CD14-positive monocyte (primary cell): ENCODE measurements at regions not wholly inside any gene's neighbourhood (a gene's known extent, or its start where the extent isn't known, plus 50 kb on each side); places are given as distances from the start of the nearest gene placed in this dataset.
A peak's percentile ranks its signal among the peaks of the same experiment; 100 is the strongest.

ENCODE experiments used
- DNase-seq, 3 donors: peaks; one replicate each; pipeline ENCODE4 v3.0.0-alpha.2; 2011 to 2022
- H2AFZ ChIP-seq: 2 replicates; pipeline ENCODE4 v1.6.0; 2012; ENCODE audit warnings: mild to moderate bottlenecking, low read depth, low read length, inconsistent platforms; ENCODE audit not compliant: insufficient read depth, poor library complexity, severe bottlenecking
- H3K27ac ChIP-seq, 2 donors: 1 replicate in 1 of 2; 2 replicates in 1 of 2; pipeline ENCODE4 v1.5.1; 2012 to 2013; ENCODE audit warnings: low read length in 2 of 2, control low read depth in 1 of 2, inconsistent platforms in 1 of 2, low read depth in 1 of 2, mild to moderate bottlenecking in 1 of 2
- H3K27me3 ChIP-seq, 2 donors: one replicate each; pipeline versions ENCODE4 v1.6.0 to v1.6.1; 2011 to 2013; ENCODE audit warnings: low read length in 2 of 2; ENCODE audit not compliant: control insufficient read depth in 2 of 2, insufficient read depth in 2 of 2
- H3K36me3 ChIP-seq, 2 donors: replicated peaks in 1 of 2; 1 replicate in 1 of 2; 2 replicates in 1 of 2; pipeline versions ENCODE4 v1.5.1 to v1.6.1; 2012 to 2013; ENCODE audit warnings: low read length in 2 of 2, control low read depth in 1 of 2, inconsistent platforms in 1 of 2, mild to moderate bottlenecking in 1 of 2; ENCODE audit not compliant: insufficient read depth in 2 of 2, control insufficient read depth in 1 of 2
- H3K4me1 ChIP-seq, 2 donors: 1 replicate in 1 of 2; 2 replicates in 1 of 2; pipeline versions ENCODE4 v1.5.1 to v1.6.1; 2012 to 2013; ENCODE audit warnings: low read length in 2 of 2, control low read depth in 1 of 2, inconsistent platforms in 1 of 2, mild to moderate bottlenecking in 1 of 2, moderate library complexity in 1 of 2; ENCODE audit not compliant: insufficient read depth in 2 of 2, control insufficient read depth in 1 of 2
- H3K4me2 ChIP-seq: replicated peaks from 2 replicates; pipeline ENCODE3; 2012; ENCODE audit warnings: low read length, moderate library complexity, mild to moderate bottlenecking; ENCODE audit not compliant: poor library complexity, severe bottlenecking; ENCODE audit errors: extremely low read depth
- H3K4me3 ChIP-seq, 3 experiments: fragments of 200-600 bp in 1 of 3; sonication (generic) in 1 of 3; replicated peaks in 1 of 3; 1 replicate in 2 of 3; 2 replicates in 1 of 3; pipeline ENCODE4 v1.5.1; 2011 to 2013; ENCODE audit warnings: low read length in 3 of 3, mild to moderate bottlenecking in 3 of 3, control low read depth in 2 of 3, low read depth in 2 of 3, inconsistent platforms in 1 of 3, moderate library complexity in 1 of 3
- H3K79me2 ChIP-seq: 2 replicates; pipeline ENCODE4 v1.6.0; 2012; ENCODE audit warnings: mild to moderate bottlenecking, control low read depth, inconsistent platforms, low read length, moderate library complexity; ENCODE audit not compliant: insufficient read depth
- H3K9ac ChIP-seq: 2 replicates; pipeline ENCODE4 v1.6.0; 2017; ENCODE audit warnings: low read length, mild to moderate bottlenecking; ENCODE audit not compliant: insufficient read depth, poor library complexity, severe bottlenecking
- H3K9me3 ChIP-seq, 2 donors: replicated peaks in 1 of 2; 1 replicate in 1 of 2; 2 replicates in 1 of 2; pipeline versions ENCODE4 v1.5.1 to v1.6.1; 2012 to 2013; ENCODE audit warnings: low read length in 2 of 2, control low read depth in 1 of 2; ENCODE audit not compliant: control insufficient read depth in 1 of 2, insufficient read depth in 1 of 2
- H4K20me1 ChIP-seq: 2 replicates; pipeline ENCODE4 v1.6.0; 2012; ENCODE audit warnings: mild to moderate bottlenecking, low read length, control low read depth, moderate library complexity; ENCODE audit not compliant: insufficient read depth
- H3K27ac Mint-ChIP-seq, 7 donors: one replicate each; pipeline ENCODE4 v1.8.0; 2020; ENCODE audit warnings: mild to moderate bottlenecking in 7 of 7, mixed read lengths in 7 of 7, moderate library complexity in 6 of 7, inconsistent platforms in 2 of 7
- H3K27me3 Mint-ChIP-seq, 3 donors: one replicate each; pipeline ENCODE4 v1.8.0; 2021 to 2022; ENCODE audit warnings: low read depth in 3 of 3, mild to moderate bottlenecking in 3 of 3, mixed read lengths in 3 of 3, moderate library complexity in 3 of 3, inconsistent platforms in 1 of 3
- H3K36me3 Mint-ChIP-seq, 2 donors: one replicate each; pipeline ENCODE4 v1.8.0; 2020; ENCODE audit warnings: mixed read lengths in 2 of 2, inconsistent platforms in 1 of 2, mild to moderate bottlenecking in 1 of 2
- H3K4me1 Mint-ChIP-seq: one replicate; pipeline ENCODE4 v1.8.0; 2020; ENCODE audit warnings: mild to moderate bottlenecking, mixed read lengths
- H3K4me3 Mint-ChIP-seq, 2 donors: one replicate each; pipeline ENCODE4 v1.8.0; 2020; ENCODE audit warnings: mild to moderate bottlenecking in 2 of 2, mixed read lengths in 2 of 2, moderate library complexity in 1 of 2
- H3K9me3 Mint-ChIP-seq, 7 donors: one replicate each; pipeline ENCODE4 v1.8.0; 2020 to 2022; ENCODE audit warnings: mixed read lengths in 7 of 7, mild to moderate bottlenecking in 6 of 7, moderate library complexity in 6 of 7, inconsistent platforms in 2 of 7
- WGBS: methylation state at CpG from one replicate; pipeline ENCODE4 v1.1.5; 2013; ENCODE audit warnings: missing lambda C conversion rate; ENCODE audit not compliant: insufficient coverage; 5-methylcytosine and 5-hydroxymethylcytosine counted together
- intact Hi-C, 2 donors: fragments of 100-400 bp; cut with micrococcal nuclease; formaldehyde crosslinking; loops; one replicate each; pipeline versions ENCODE4 v1.15.0 to v1.15.1; 2023
- TF ChIP-seq, protein P1 (sequence below): fragments of 200-600 bp; IDR thresholded peaks from one replicate; pipeline ENCODE4 v1.8.0; 2022; ENCODE audit warnings: antibody characterized with exemption, mild to moderate bottlenecking

DNA sequence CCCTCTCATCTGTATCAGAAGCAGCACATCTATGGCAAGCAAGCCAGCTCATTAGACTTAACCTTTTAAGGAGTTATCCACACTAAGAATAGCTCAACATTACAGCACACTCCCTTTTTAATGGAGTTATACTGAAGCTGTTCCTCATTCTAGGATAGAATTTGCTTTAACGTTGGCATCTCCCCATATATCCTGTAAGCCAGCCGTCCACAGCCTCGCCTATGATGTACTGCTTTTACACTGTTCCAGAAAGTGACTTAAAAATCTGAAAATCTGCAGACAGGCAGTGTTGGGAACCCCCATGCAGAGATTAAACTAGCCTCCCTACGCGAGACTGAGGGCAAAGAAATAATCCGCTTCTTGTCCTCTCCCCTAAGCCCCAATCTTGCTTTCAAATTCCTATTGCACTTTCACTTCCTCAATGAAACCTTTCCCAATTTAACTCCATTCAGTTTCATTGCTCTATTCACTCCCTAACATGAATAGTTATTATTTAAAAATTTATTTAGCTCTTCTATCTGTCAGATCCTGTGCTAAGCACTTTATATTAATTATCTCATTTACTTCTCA is 225.0 kb downstream of the BLID start:
- peaks cover 0 to 2% of the 10 kb centered on the region in 2 donors for H3K36me3 Mint-ChIP-seq
- Histone ChIP-seq H3K27ac (peak overlapping the region in 1 of 2 donors; percentile 77), H3K27me3 (no peaks in the 10 kb centered on the region), H3K4me1 (peaks cover 69 to 74% of the 10 kb centered on the region in 2 donors), H2AFZ (peak overlapping the region; percentile 59), H3K9ac (no peak overlapping the region), H3K4me2 (peak overlapping the region; percentile 74), H3K36me3 (no peaks in the 10 kb centered on the region), H4K20me1 (no peaks in the 10 kb centered on the region), H3K4me3 (peak overlapping the region in 2 of 3 experiments; percentile 47 to 69), H3K79me2 (no peaks in the 10 kb centered on the region), H3K9me3 (no peaks in the 10 kb centered on the region)
- TF ChIP-seq, protein P1, sequence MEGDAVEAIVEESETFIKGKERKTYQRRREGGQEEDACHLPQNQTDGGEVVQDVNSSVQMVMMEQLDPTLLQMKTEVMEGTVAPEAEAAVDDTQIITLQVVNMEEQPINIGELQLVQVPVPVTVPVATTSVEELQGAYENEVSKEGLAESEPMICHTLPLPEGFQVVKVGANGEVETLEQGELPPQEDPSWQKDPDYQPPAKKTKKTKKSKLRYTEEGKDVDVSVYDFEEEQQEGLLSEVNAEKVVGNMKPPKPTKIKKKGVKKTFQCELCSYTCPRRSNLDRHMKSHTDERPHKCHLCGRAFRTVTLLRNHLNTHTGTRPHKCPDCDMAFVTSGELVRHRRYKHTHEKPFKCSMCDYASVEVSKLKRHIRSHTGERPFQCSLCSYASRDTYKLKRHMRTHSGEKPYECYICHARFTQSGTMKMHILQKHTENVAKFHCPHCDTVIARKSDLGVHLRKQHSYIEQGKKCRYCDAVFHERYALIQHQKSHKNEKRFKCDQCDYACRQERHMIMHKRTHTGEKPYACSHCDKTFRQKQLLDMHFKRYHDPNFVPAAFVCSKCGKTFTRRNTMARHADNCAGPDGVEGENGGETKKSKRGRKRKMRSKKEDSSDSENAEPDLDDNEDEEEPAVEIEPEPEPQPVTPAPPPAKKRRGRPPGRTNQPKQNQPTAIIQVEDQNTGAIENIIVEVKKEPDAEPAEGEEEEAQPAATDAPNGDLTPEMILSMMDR = no peak
- peak; percentile 35 to 55 (median 53) for DNase-seq
- WGBS = 13% methylated on average over 6 of the region's 6 CpGs
- intact Hi-C loops = no loop called here
- H3K27ac Mint-ChIP-seq = peak overlapping the region; percentile 83 to 92 (median 91)
- peaks cover 79% of the 10 kb centered on the region for H3K4me1 Mint-ChIP-seq
- H3K27me3 Mint-ChIP-seq = peaks cover 2 to 3% (median 3%) of the 10 kb centered on the region in 3 donors
- peaks cover 0 to 2% (median 0%) of the 10 kb centered on the region in 7 donors for H3K9me3 Mint-ChIP-seq
- peak overlapping the region; percentile 61 to 88 for H3K4me3 Mint-ChIP-seq

GRCh38 chr11:121890377-121890776 is 225.6 kb downstream of the BLID start:
- Mint-ChIP-seq H3K27me3 (peaks cover under 1 to 3% (median 2%) of the 10 kb centered on the region in 3 donors), H3K4me3 (peak overlapping the region; percentile 34 to 88), H3K9me3 (peaks cover 0 to 2% (median 0%) of the 10 kb centered on the region in 7 donors), H3K4me1 (peaks cover 80% of the 10 kb centered on the region), H3K36me3 (peaks cover 0 to 2% of the 10 kb centered on the region in 2 donors), H3K27ac (peak overlapping the region in 5 of 7 donors; percentile 69 to 91 (median 86))
- intact Hi-C loops = no loop called here
- WGBS = 73% methylated on average over 1 of the region's 2 CpGs
- TF ChIP-seq, protein P1 = no peak
- Histone ChIP-seq H3K4me1 (peaks cover 73 to 75% of the 10 kb centered on the region in 2 donors), H3K27me3 (no peaks in the 10 kb centered on the region), H3K9ac (no peak overlapping the region), H3K27ac (peak overlapping the region in 1 of 2 donors; percentile 77), H3K4me3 (peak overlapping the region in 1 of 3 experiments; percentile 69), H3K9me3 (no peaks in the 10 kb centered on the region), H3K36me3 (no peaks in the 10 kb centered on the region), H4K20me1 (no peaks in the 10 kb centered on the region), H3K79me2 (no peaks in the 10 kb centered on the region), H2AFZ (no peak overlapping the region), H3K4me2 (peak overlapping the region; percentile 74)
- DNase-seq = no peak
